ENCODE measurements at regions not wholly inside any gene's neighbourhood (a gene's known extent, or its start where the extent isn't known, plus 50 kb on each side); places are given as distances from the start of the nearest gene placed in this dataset.

- Histone ChIP-seq H3K36me3 (ENCODE audit: control insufficient read depth, insufficient read depth, low read length) (no peaks in the 10 kb centered on the region), H3K4me3 (ENCODE audit: low read depth, low read length) (no peak overlapping the region), H3K27me3 (ENCODE audit: control insufficient read depth, insufficient read depth, low read length) (no peaks in the 10 kb centered on the region)
- TF ChIP-seq CTCF (IDR thresholded peaks at IDR 0.05; ENCODE audit: insufficient read depth, low read depth, low read length) = no peak
- no peak for DNase-seq (ENCODE audit: low read depth)
- ChIA-PET CTCF (no interaction called here), POLR2A (no interaction called here)
Observed at GRCh38 chr18:77984833-77985232, 735.2 kb downstream of the GALR1 start.

DNA sequence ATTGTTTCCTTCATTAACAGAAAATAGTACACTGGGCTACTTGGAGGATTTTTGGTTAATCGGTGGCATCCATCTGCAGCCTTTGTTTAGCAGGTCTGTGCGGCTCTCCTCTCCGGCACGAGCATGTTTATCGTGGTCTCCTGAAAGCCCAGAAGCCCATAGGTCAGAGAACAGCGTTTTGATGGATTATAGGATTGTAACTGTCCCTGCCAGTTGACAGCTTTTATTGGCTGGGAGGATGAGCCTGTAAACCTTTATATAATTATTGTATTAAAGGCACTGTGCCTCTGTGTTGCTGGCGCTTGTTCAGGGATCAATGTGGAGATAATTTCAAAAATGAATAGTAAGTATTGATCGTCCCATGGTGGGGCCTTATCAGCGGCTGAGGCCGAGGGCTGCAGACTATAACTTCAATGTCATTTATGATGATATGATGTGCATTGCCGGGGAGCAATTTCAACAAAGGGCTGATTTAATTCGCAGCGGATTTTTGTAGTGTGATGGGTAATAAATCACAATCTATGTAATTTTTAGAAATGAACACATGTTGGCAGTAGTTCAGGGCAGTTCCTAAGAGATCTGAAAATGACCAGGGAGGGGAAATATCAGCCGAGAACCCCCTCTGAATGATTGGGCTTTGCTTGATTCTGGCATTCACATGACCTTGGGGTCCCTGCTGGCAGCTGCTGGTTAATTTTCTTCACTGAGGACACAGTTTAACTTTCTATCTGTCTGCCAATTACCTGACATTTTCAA, 736.1 kb downstream of the GALR1 start:
- no peaks in the 10 kb centered on the region for H3K36me3 ChIP-seq (ENCODE audit: control insufficient read depth, insufficient read depth, low read length)
- DNase-seq (ENCODE audit: low read depth) = no peak
- CTCF ChIA-PET = no interaction called here
- POLR2A ChIA-PET = no interaction called here
- H3K4me3 ChIP-seq (ENCODE audit: low read depth, low read length) = no peak overlapping the region
- no peaks in the 10 kb centered on the region for H3K27me3 ChIP-seq (ENCODE audit: control insufficient read depth, insufficient read depth, low read length)
- no peak for TF ChIP-seq CTCF (IDR thresholded peaks at IDR 0.05; ENCODE audit: insufficient read depth, low read depth, low read length)

DNA sequence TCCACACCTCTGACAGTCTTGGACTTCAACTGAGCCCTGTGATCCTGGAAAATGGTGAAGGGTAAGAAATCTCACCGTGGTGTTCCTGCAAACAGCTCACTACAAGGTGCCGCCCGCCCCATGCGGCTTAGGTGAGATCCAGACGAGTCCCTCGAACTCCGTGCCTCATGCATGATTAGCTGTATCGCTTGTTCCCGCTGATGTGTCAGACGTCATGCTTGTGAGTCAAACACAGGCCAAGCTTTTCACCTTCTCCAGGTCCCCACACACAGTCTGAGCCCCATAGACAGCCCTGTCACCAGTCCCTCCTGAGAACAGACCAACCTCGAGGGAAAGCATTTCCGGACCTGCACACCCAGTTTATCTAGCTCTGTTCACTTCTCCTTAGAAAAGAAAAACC, 740.5 kb downstream of the GALR1 start:
- CTCF ChIA-PET = no interaction called here
- no peak for TF ChIP-seq CTCF (IDR thresholded peaks at IDR 0.05; ENCODE audit: insufficient read depth, low read depth, low read length)
- H3K36me3 ChIP-seq (ENCODE audit: control insufficient read depth, insufficient read depth, low read length) = no peaks in the 10 kb centered on the region
- POLR2A ChIA-PET = no interaction called here
- H3K27me3 ChIP-seq (ENCODE audit: control insufficient read depth, insufficient read depth, low read length) = no peaks in the 10 kb centered on the region
- DNase-seq (ENCODE audit: low read depth) = no peak
- H3K4me3 ChIP-seq (ENCODE audit: low read depth, low read length) = no peak overlapping the region

DNA sequence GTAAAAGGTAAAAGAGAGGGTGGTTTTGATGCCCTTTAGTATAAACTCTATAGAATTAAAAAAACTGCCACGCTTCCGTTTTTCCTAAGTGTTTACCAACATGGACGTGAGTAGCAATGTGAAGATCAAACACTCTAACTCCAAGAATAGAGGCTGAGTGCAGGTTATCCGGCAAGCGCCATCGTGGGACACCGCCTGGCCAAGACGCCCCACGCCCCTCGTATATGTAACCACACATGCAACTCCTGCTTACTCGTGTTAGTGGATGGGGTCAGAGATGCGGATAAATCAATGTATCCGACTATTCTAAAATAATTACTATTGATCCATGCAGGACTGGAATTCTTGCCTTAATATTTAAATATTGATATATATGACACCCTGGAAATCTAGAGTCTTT, 741.3 kb downstream of the GALR1 start:
- no peak for TF ChIP-seq CTCF (IDR thresholded peaks at IDR 0.05; ENCODE audit: insufficient read depth, low read depth, low read length)
- DNase-seq (ENCODE audit: low read depth) = no peak
- H3K4me3 ChIP-seq (ENCODE audit: low read depth, low read length) = no peak overlapping the region
- POLR2A ChIA-PET = no interaction called here
- CTCF ChIA-PET = no interaction called here
- H3K36me3 ChIP-seq (ENCODE audit: control insufficient read depth, insufficient read depth, low read length) = no peaks in the 10 kb centered on the region
- no peaks in the 10 kb centered on the region for H3K27me3 ChIP-seq (ENCODE audit: control insufficient read depth, insufficient read depth, low read length)

DNA sequence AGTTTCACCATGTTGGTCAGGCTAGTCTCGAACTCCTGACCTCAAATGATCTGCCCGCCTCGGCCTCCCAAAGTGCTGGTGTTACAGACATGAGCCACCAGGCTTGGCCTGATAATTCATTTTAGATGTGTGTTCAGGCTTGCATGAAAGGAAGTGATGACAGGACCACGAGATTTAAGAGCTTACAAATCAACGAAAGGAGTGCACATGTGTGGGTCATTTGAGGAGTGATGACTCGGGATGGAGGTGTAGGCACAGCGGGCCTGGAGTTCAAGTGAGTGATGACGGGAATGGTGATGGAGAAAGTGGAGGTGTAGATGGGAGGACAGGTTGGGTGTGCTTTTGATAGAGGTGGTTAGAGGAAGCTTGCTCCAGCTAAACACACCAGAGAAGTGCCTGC, 742.4 kb downstream of the GALR1 start:
- TF ChIP-seq CTCF (IDR thresholded peaks at IDR 0.05; ENCODE audit: insufficient read depth, low read depth, low read length) = no peak
- Histone ChIP-seq H3K27me3 (ENCODE audit: control insufficient read depth, insufficient read depth, low read length) (no peaks in the 10 kb centered on the region), H3K4me3 (ENCODE audit: low read depth, low read length) (no peak overlapping the region), H3K36me3 (ENCODE audit: control insufficient read depth, insufficient read depth, low read length) (no peaks in the 10 kb centered on the region)
- DNase-seq (ENCODE audit: low read depth) = no peak
- CTCF ChIA-PET = no interaction called here
- POLR2A ChIA-PET = no interaction called here
